HL-60/S4 treated with retinoic acid at 250 ng/mL for 4 days and 3 days (cell line): ENCODE measurements at regions not wholly inside any gene's neighbourhood (a gene's known extent, or its start where the extent isn't known, plus 50 kb on each side); places are given as distances from the start of the nearest gene placed in this dataset.

Source experiments
- in situ Hi-C: fragments of 300-500 bp; cut with MboI; formaldehyde crosslinking; loops from 2 replicates; pipeline ENCODE4 v1.7.0; 2022; ENCODE audit warnings: low sequenced_read_pairs

GRCh38 chr14:98682726-98683125, 589.3 kb downstream of the BCL11B start:
- in situ Hi-C loops, result no loop called here

GRCh38 chr14:98684468-98684867, 587.5 kb downstream of the BCL11B start:
- in situ Hi-C loops, result no loop called here

- in situ Hi-C loops, result no loop called here
Measured at GRCh38 chr14:98685725-98686124, 586.3 kb downstream of the BCL11B start.

- in situ Hi-C loops, result no loop called here
Measured at GRCh38 chr14:98688446-98688845, 583.6 kb downstream of the BCL11B start.

GRCh38 chr14:98689951-98690350, 582.0 kb downstream of the BCL11B start:
- in situ Hi-C loops, result no loop called here

GRCh38 chr14:98692832-98693231, 579.2 kb downstream of the BCL11B start:
- in situ Hi-C loops, result no loop called here

GRCh38 chr14:98694541-98694940, 577.5 kb downstream of the BCL11B start:
- in situ Hi-C loops, result no loop called here

- in situ Hi-C loops, result no loop called here
Measured at GRCh38 chr14:98695809-98696208, 576.2 kb downstream of the BCL11B start.

- in situ Hi-C loops, result no loop called here
Measured at GRCh38 chr14:98698341-98698740, 573.7 kb downstream of the BCL11B start.

GRCh38 chr14:98700748-98701147, 571.2 kb downstream of the BCL11B start:
- in situ Hi-C loops, result no loop called here

- in situ Hi-C loops, result no loop called here
Measured at GRCh38 chr14:98701377-98701776, 570.6 kb downstream of the BCL11B start.

- in situ Hi-C loops, result no loop called here
Measured at GRCh38 chr14:98704441-98704840, 567.6 kb downstream of the BCL11B start.

- in situ Hi-C loops, result no loop called here
Measured at GRCh38 chr14:98705871-98706300, 566.1 kb downstream of the BCL11B start.

- in situ Hi-C loops, result no loop called here
Measured at GRCh38 chr14:98707522-98707921, 564.5 kb downstream of the BCL11B start.

- in situ Hi-C loops, result no loop called here
Measured at GRCh38 chr14:98708555-98708954, 563.4 kb downstream of the BCL11B start.

GRCh38 chr14:98711453-98711852, 560.5 kb downstream of the BCL11B start:
- in situ Hi-C loops, result no loop called here

GRCh38 chr14:98714626-98715425, 557.2 kb downstream of the BCL11B start:
- in situ Hi-C loops, result no loop called here

- in situ Hi-C loops, result no loop called here
Measured at GRCh38 chr14:98716133-98716532, 555.9 kb downstream of the BCL11B start.

GRCh38 chr14:98721061-98721460, 550.9 kb downstream of the BCL11B start:
- in situ Hi-C loops, result no loop called here

GRCh38 chr14:98724734-98725133, 547.3 kb downstream of the BCL11B start:
- in situ Hi-C loops, result no loop called here

GRCh38 chr14:98725191-98725590, 546.8 kb downstream of the BCL11B start:
- in situ Hi-C loops, result no loop called here

GRCh38 chr14:98725676-98726075, 546.3 kb downstream of the BCL11B start:
- in situ Hi-C loops, result no loop called here
